NCI-H446 treated with DMSO at 0.1 percent for 48 hours (cell line): ENCODE measurements at regions not wholly inside any gene's neighbourhood (a gene's known extent, or its start where the extent isn't known, plus 50 kb on each side); places are given as distances from the start of the nearest gene placed in this dataset.
A peak's percentile ranks its signal among the peaks of the same experiment; 100 is the strongest.

ENCODE experiments used
- DNase-seq: peaks from one replicate; lab custom pipeline; 2025; lab: John Stamatoyannopoulos, UW

GRCh38 chr5:12248831-12249230, 344.6 kb upstream of the CTNND2 start:
- no peak for DNase-seq

GRCh38 chr5:12246036-12246435, 341.8 kb upstream of the CTNND2 start:
- DNase-seq = no peak

GRCh38 chr5:12245429-12245828, 341.2 kb upstream of the CTNND2 start:
- no peak for DNase-seq

GRCh38 chr5:12242950-12243888, 339.0 kb upstream of the CTNND2 start:
- peak; percentile 33 for DNase-seq

- no peak for DNase-seq
These were observed 333.8 kb upstream of the CTNND2 start for GRCh38 chr5:12237837-12238575.

- DNase-seq = no peak
These were observed 326.4 kb upstream of the CTNND2 start for GRCh38 chr5:12230659-12231058.

GRCh38 chr5:12217039-12217438, 312.8 kb upstream of the CTNND2 start:
- DNase-seq = no peak

GRCh38 chr5:12214267-12215015, 310.2 kb upstream of the CTNND2 start:
- no peak for DNase-seq

GRCh38 chr5:12208366-12209100, 304.3 kb upstream of the CTNND2 start:
- no peak for DNase-seq

GRCh38 chr5:12204761-12205160, 300.5 kb upstream of the CTNND2 start:
- no peak for DNase-seq

- DNase-seq = no peak
These were observed 289.3 kb upstream of the CTNND2 start for GRCh38 chr5:12193536-12193935.

- DNase-seq = no peak
These were observed 278.8 kb upstream of the CTNND2 start for GRCh38 chr5:12183003-12183402.

GRCh38 chr5:12177851-12178250, 273.6 kb upstream of the CTNND2 start:
- no peak for DNase-seq

GRCh38 chr5:12177225-12177624, 273.0 kb upstream of the CTNND2 start:
- no peak for DNase-seq

GRCh38 chr5:12175914-12176585, 271.8 kb upstream of the CTNND2 start:
- no peak for DNase-seq

- DNase-seq = no peak
These were observed 270.5 kb upstream of the CTNND2 start for GRCh38 chr5:12174734-12175133.

- no peak for DNase-seq
These were observed 265.3 kb upstream of the CTNND2 start for GRCh38 chr5:12169536-12169935.

- DNase-seq = no peak
These were observed 258.6 kb upstream of the CTNND2 start for GRCh38 chr5:12162863-12163262.

GRCh38 chr5:12147513-12147912, 243.3 kb upstream of the CTNND2 start:
- DNase-seq = no peak

GRCh38 chr5:12141496-12141895, 237.2 kb upstream of the CTNND2 start:
- DNase-seq = peak; percentile 42

GRCh38 chr5:12133520-12133919, 229.3 kb upstream of the CTNND2 start:
- DNase-seq = no peak
